Type B pancreatic cell (in vitro differentiated cells): ENCODE measurements at regions not wholly inside any gene's neighbourhood (a gene's known extent, or its start where the extent isn't known, plus 50 kb on each side); places are given as distances from the start of the nearest gene placed in this dataset.
"Not testable (repeated sequence)": the region's sequence is repeated elsewhere in the genome, so short reads cannot be mapped to it uniquely, and the experiment has no call there.

ENCODE experiments used
- DNase-seq: peaks from one replicate; pipeline ENCODE4 v3.0.0; 2021; ENCODE audit warnings: mixed read lengths; ENCODE audit not compliant: unreplicated experiment; ENCODE audit errors: extremely low spot score
- H3K27ac Mint-ChIP-seq: 2 replicates; pipeline ENCODE4 v1.8.0; 2021; ENCODE audit warnings: mild to moderate bottlenecking, mixed read lengths
- H3K27me3 Mint-ChIP-seq: 2 replicates; pipeline ENCODE4 v1.8.0; 2021; ENCODE audit warnings: mixed read lengths
- H3K36me3 Mint-ChIP-seq: 2 replicates; pipeline ENCODE4 v1.8.0; 2021; ENCODE audit warnings: mixed read lengths
- H3K4me1 Mint-ChIP-seq: one replicate; pipeline ENCODE4 v1.8.0; 2021; ENCODE audit warnings: mixed read lengths; ENCODE audit not compliant: unreplicated experiment
- H3K4me3 Mint-ChIP-seq: 2 replicates; pipeline ENCODE4 v1.8.0; 2021; ENCODE audit warnings: mild to moderate bottlenecking, mixed read lengths
- H3K9me3 Mint-ChIP-seq: 2 replicates; pipeline ENCODE4 v1.8.0; 2021; ENCODE audit warnings: mixed read lengths
- CTCF ChIP-seq: fragments of 200-600 bp; sonication (generic); conservative IDR thresholded peaks from 2 replicates; pipeline ENCODE4 v1.5.0; 2021; ENCODE audit warnings: antibody characterized with exemption, mild to moderate bottlenecking

GRCh38 chr5:32534041-32534440 lies 51.3 kb upstream of the SUB1 start:
- H3K27me3 Mint-ChIP-seq, result no peaks in the 10 kb centered on the region
- peaks cover 19% of the 10 kb centered on the region for H3K4me1 Mint-ChIP-seq
- DNase-seq, result no peak
- H3K9me3 Mint-ChIP-seq, result no peaks in the 10 kb centered on the region
- H3K36me3 Mint-ChIP-seq, result no peaks in the 10 kb centered on the region
- TF ChIP-seq CTCF, result no peak
- no peak overlapping the region for H3K27ac Mint-ChIP-seq
- no peak overlapping the region for H3K4me3 Mint-ChIP-seq

GRCh38 chr5:32531885-32532520 lies 53.4 kb upstream of the SUB1 start:
- H3K4me3 Mint-ChIP-seq, result no peak overlapping the region

GRCh38 chr5:32527321-32527720 lies 58.0 kb upstream of the SUB1 start:
- H3K27me3 Mint-ChIP-seq, H3K36me3 Mint-ChIP-seq, H3K9me3 Mint-ChIP-seq, H3K27ac Mint-ChIP-seq, DNase-seq, H3K4me3 Mint-ChIP-seq: not testable (repeated sequence)
- H3K4me1 Mint-ChIP-seq, result peaks cover 11% of the 10 kb centered on the region

More at GRCh38 chr5:32531885-32532520, 53.4 kb upstream of the SUB1 start:
- DNase-seq, result no peak
- H3K27me3 Mint-ChIP-seq, result no peaks in the 10 kb centered on the region
- no peak for TF ChIP-seq CTCF
- peaks cover 15% of the 10 kb centered on the region for H3K4me1 Mint-ChIP-seq
- H3K27ac Mint-ChIP-seq, result peak overlapping the region; percentile 35
- no peaks in the 10 kb centered on the region for H3K36me3 Mint-ChIP-seq
- no peaks in the 10 kb centered on the region for H3K9me3 Mint-ChIP-seq

- Mint-ChIP-seq H3K36me3 (no peaks in the 10 kb centered on the region), H3K4me3 (no peak overlapping the region), H3K4me1 (peaks cover 7% of the 10 kb centered on the region), H3K27me3 (no peaks in the 10 kb centered on the region), H3K27ac (no peak overlapping the region), H3K9me3 (no peaks in the 10 kb centered on the region)
- TF ChIP-seq CTCF, result no peak
- DNase-seq, result no peak
Measured at GRCh38 chr5:32526810-32527209, 58.5 kb upstream of the SUB1 start.

- Mint-ChIP-seq H3K9me3 (no peaks in the 10 kb centered on the region), H3K36me3 (no peaks in the 10 kb centered on the region), H3K4me1 (no peaks in the 10 kb centered on the region), H3K27me3 (no peaks in the 10 kb centered on the region), H3K4me3 (no peak overlapping the region), H3K27ac (no peak overlapping the region)
- no peak for DNase-seq
- TF ChIP-seq CTCF, result no peak
Measured at GRCh38 chr5:32523625-32524024, 61.7 kb upstream of the SUB1 start.

- TF ChIP-seq CTCF, result no peak
- H3K4me3 Mint-ChIP-seq, result no peak overlapping the region
- H3K9me3 Mint-ChIP-seq, result no peaks in the 10 kb centered on the region
- DNase-seq, result no peak
- no peaks in the 10 kb centered on the region for H3K27me3 Mint-ChIP-seq
- no peaks in the 10 kb centered on the region for H3K4me1 Mint-ChIP-seq
- H3K36me3 Mint-ChIP-seq, result no peaks in the 10 kb centered on the region
- no peak overlapping the region for H3K27ac Mint-ChIP-seq
Measured at GRCh38 chr5:32522429-32523143, 62.8 kb upstream of the SUB1 start.
